WTC11 (cell line): ENCODE measurements at regions not wholly inside any gene's neighbourhood (a gene's known extent, or its start where the extent isn't known, plus 50 kb on each side); places are given as distances from the start of the nearest gene placed in this dataset.

Source experiments
- ATAC-seq: fragments of 200-7000 bp; cut with Tn5 transposase; 2 replicates; pipeline ENCODE4 v1.10.0; 2021; ENCODE audit warnings: mild to moderate bottlenecking, moderate library complexity
- CTCF ChIA-PET: fragments of 300-600 bp; sonication (Branson Sonifier 250); formaldehyde crosslinking; loops from one replicate; lab custom pipeline; 2021; ENCODE audit warnings: antibody characterized with exemption; lab: Charles Lee
- POLR2A ChIA-PET: fragments of 350-600 bp; sonication (Branson Sonifier 250); formaldehyde crosslinking; loops from one replicate; lab custom pipeline; 2021; ENCODE audit warnings: antibody characterized with exemption; lab: Charles Lee
- DNase-seq: peaks from one replicate; pipeline ENCODE4 v3.0.0; 2021; ENCODE audit warnings: low spot score
- H3K27ac Mint-ChIP-seq: 2 replicates; pipeline ENCODE4 v1.8.0; 2021; ENCODE audit warnings: mixed read lengths
- H3K27me3 Mint-ChIP-seq: 2 replicates; pipeline ENCODE4 v1.8.0; 2021; ENCODE audit warnings: low read depth, mild to moderate bottlenecking, moderate library complexity, mixed read lengths
- H3K36me3 Mint-ChIP-seq: 2 replicates; pipeline ENCODE4 v1.8.0; 2021; ENCODE audit warnings: mixed read lengths
- H3K4me1 Mint-ChIP-seq: 2 replicates; pipeline ENCODE4 v1.8.0; 2022; ENCODE audit warnings: mixed read lengths
- H3K4me3 Mint-ChIP-seq: 2 replicates; pipeline ENCODE4 v1.8.0; 2021; ENCODE audit warnings: mild to moderate bottlenecking, moderate library complexity, mixed read lengths
- H3K9me3 Mint-ChIP-seq: 2 replicates; pipeline ENCODE4 v1.8.0; 2021; ENCODE audit warnings: mixed read lengths
- ATF3 ChIP-seq: sonication (generic); formaldehyde crosslinking; conservative IDR thresholded peaks from 2 replicates; pipeline ENCODE4 v1.8.1; 2022; ENCODE audit warnings: mild to moderate bottlenecking, missing genetic modification reagents
- CBFB ChIP-seq: sonication (generic); formaldehyde crosslinking; IDR thresholded peaks from 2 replicates; pipeline ENCODE4 v1.8.1; 2022; ENCODE audit warnings: mild to moderate bottlenecking, low read depth, missing genetic modification reagents
- ELF4 ChIP-seq: sonication (generic); formaldehyde crosslinking; IDR thresholded peaks from 2 replicates; pipeline ENCODE4 v1.8.1; 2022; ENCODE audit warnings: low read depth, mild to moderate bottlenecking, moderate library complexity, missing genetic modification reagents
- KAT7 ChIP-seq: sonication (generic); formaldehyde crosslinking; IDR thresholded peaks from 2 replicates; pipeline ENCODE4 v1.8.1; 2023; ENCODE audit warnings: missing genetic modification reagents, mild to moderate bottlenecking, borderline replicate concordance
- RELA ChIP-seq: sonication (generic); formaldehyde crosslinking; IDR thresholded peaks from 2 replicates; pipeline ENCODE4 v1.8.1; 2022; ENCODE audit warnings: missing genetic modification reagents, mild to moderate bottlenecking, borderline replicate concordance
- RORB ChIP-seq: fragments of 250-450 bp; sonication (Bioruptor Pico); IDR thresholded peaks from 2 replicates; pipeline ENCODE4 v1.9.0; 2021; ENCODE audit warnings: mild to moderate bottlenecking
- TEAD4 ChIP-seq: sonication (generic); formaldehyde crosslinking; IDR thresholded peaks from 2 replicates; pipeline ENCODE4 v1.8.0; 2022; ENCODE audit warnings: mild to moderate bottlenecking, missing genetic modification reagents
- USF1 ChIP-seq: sonication (generic); formaldehyde crosslinking; IDR thresholded peaks from 2 replicates; pipeline ENCODE4 v1.8.0; 2022; ENCODE audit warnings: mild to moderate bottlenecking, missing genetic modification reagents
- ZNF263 ChIP-seq: sonication (generic); formaldehyde crosslinking; IDR thresholded peaks from 2 replicates; pipeline ENCODE4 v1.8.1; 2022; ENCODE audit warnings: low read depth, mild to moderate bottlenecking, moderate library complexity, missing genetic modification reagents
- ZNF281 ChIP-seq: sonication (generic); formaldehyde crosslinking; IDR thresholded peaks from 2 replicates; pipeline ENCODE4 v1.8.0; 2023; ENCODE audit warnings: mild to moderate bottlenecking, missing genetic modification reagents
- ZNF532 ChIP-seq: fragments of 250-450 bp; sonication (Bioruptor Pico); IDR thresholded peaks from 2 replicates; pipeline ENCODE4 v1.9.0; 2021; ENCODE audit warnings: mild to moderate bottlenecking, borderline replicate concordance
- ZNF671 ChIP-seq: fragments of 250-450 bp; sonication (Bioruptor Pico); IDR thresholded peaks from 2 replicates; pipeline ENCODE4 v1.8.0; 2021; ENCODE audit warnings: mild to moderate bottlenecking
- TF ChIP-seq, protein P1 (sequence below): sonication (generic); formaldehyde crosslinking; conservative IDR thresholded peaks from 2 replicates; pipeline ENCODE4 v1.8.1; 2023; ENCODE audit warnings: mild to moderate bottlenecking, low read depth, missing genetic modification reagents, moderate library complexity
- TF ChIP-seq, protein P2 (sequence below): fragments of 250-450 bp; sonication (Bioruptor Pico); conservative IDR thresholded peaks from 2 replicates; pipeline ENCODE4 v1.9.0; 2021; ENCODE audit warnings: mild to moderate bottlenecking
- TF ChIP-seq, protein P3 (sequence below): sonication (generic); formaldehyde crosslinking; IDR thresholded peaks from 2 replicates; pipeline ENCODE4 v1.8.1; 2023; ENCODE audit warnings: mild to moderate bottlenecking, missing genetic modification reagents, moderate library complexity

- peaks cover 14% of the 10 kb centered on the region for H3K36me3 Mint-ChIP-seq
- H3K27me3 Mint-ChIP-seq, result no peaks in the 10 kb centered on the region; the same call in 1 of the 2 replicates
- TF ChIP-seq, protein P1, sequence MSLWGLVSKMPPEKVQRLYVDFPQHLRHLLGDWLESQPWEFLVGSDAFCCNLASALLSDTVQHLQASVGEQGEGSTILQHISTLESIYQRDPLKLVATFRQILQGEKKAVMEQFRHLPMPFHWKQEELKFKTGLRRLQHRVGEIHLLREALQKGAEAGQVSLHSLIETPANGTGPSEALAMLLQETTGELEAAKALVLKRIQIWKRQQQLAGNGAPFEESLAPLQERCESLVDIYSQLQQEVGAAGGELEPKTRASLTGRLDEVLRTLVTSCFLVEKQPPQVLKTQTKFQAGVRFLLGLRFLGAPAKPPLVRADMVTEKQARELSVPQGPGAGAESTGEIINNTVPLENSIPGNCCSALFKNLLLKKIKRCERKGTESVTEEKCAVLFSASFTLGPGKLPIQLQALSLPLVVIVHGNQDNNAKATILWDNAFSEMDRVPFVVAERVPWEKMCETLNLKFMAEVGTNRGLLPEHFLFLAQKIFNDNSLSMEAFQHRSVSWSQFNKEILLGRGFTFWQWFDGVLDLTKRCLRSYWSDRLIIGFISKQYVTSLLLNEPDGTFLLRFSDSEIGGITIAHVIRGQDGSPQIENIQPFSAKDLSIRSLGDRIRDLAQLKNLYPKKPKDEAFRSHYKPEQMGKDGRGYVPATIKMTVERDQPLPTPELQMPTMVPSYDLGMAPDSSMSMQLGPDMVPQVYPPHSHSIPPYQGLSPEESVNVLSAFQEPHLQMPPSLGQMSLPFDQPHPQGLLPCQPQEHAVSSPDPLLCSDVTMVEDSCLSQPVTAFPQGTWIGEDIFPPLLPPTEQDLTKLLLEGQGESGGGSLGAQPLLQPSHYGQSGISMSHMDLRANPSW, result no peak
- TF ChIP-seq ZNF281, result no peak
- H3K4me1 Mint-ChIP-seq, result no peaks in the 10 kb centered on the region
- peaks cover 37% of the 10 kb centered on the region for H3K9me3 Mint-ChIP-seq
- H3K27ac Mint-ChIP-seq, result no peak overlapping the region
- H3K4me3 Mint-ChIP-seq, result no peak overlapping the region
- ChIA-PET POLR2A (no interaction called here), CTCF (interaction anchor here (0.9 kb wide), 1 partner anchor 16 kb away, joined by 3 read pairs; no protein-coding TSS in a partner anchor)
- DNase-seq, result no peak
- no peak for ATAC-seq
These were observed 204.9 kb downstream of the MRPL39 start for GRCh38 chr21:25402134-25402961.

GRCh38 chr21:25400427-25400826, 206.9 kb downstream of the MRPL39 start:
- no peaks in the 10 kb centered on the region for H3K4me1 Mint-ChIP-seq
- no peaks in the 10 kb centered on the region; the same call in 1 of the 2 replicates for H3K27me3 Mint-ChIP-seq
- POLR2A ChIA-PET, result no interaction called here
- peak; percentile 44; the same call in 1 of the 2 replicates for ATAC-seq
- no peak for TF ChIP-seq ATF3 (CRISPR knock-in tag)
- TF ChIP-seq, protein P2, sequence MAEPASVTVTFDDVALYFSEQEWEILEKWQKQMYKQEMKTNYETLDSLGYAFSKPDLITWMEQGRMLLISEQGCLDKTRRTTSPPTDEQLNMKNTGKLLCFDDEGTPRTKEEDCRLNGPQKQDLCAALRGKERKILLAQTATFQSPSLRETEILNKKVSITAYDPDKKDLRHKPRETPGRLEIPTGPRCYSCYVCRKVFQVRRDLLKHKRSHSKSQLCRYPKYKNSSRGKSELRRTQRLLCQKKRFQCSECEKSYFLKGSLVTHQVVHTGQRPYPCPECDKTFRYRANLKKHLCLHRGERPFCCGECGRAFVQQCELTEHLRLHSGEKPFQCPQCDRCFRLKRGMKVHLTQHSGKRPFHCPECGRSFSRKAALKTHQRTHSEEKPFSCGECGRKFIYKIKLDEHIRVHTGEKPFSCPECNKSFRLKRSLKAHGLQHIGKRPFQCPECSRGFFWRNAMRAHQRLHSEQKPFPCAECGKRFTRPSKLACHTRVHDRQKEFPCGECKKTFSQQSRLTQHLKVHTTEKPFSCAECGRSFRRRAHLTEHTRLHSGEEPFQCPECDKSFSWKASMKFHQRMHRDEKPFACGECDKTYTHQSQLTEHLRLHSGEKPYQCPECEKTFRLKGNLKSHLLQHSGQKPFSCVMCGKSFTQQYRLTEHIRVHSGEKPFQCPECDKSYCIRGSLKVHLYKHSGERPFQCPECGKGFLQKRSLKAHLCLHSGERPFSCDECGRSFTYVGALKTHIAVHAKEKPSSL (CRISPR knock-in tag), result no peak
- TF ChIP-seq CBFB (CRISPR knock-in tag), result no peak
- TF ChIP-seq KAT7, result no peak
- no peak for TF ChIP-seq ZNF532 (CRISPR knock-in tag)
- TF ChIP-seq ZNF263 (CRISPR knock-in tag), result no peak
- no peak for TF ChIP-seq TEAD4
- no peak for TF ChIP-seq ELF4 (CRISPR knock-in tag)
- TF ChIP-seq, protein P3, sequence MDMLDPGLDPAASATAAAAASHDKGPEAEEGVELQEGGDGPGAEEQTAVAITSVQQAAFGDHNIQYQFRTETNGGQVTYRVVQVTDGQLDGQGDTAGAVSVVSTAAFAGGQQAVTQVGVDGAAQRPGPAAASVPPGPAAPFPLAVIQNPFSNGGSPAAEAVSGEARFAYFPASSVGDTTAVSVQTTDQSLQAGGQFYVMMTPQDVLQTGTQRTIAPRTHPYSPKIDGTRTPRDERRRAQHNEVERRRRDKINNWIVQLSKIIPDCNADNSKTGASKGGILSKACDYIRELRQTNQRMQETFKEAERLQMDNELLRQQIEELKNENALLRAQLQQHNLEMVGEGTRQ (CRISPR knock-in tag), result no peak
- TF ChIP-seq RELA (CRISPR knock-in tag), result no peak
- TF ChIP-seq ZNF671, result no peak
- no peak for TF ChIP-seq RORB (CRISPR knock-in tag)
- no peak for TF ChIP-seq USF1 (CRISPR knock-in tag)
- no peak overlapping the region for H3K4me3 Mint-ChIP-seq
- H3K27ac Mint-ChIP-seq, result no peak overlapping the region
- CTCF ChIA-PET, result interaction anchor here (0.9 to 2.2 kb wide), 2 partner anchors 14 to 504 kb away, joined by 3 to 13 read pairs; no protein-coding TSS in a partner anchor
- no peak for DNase-seq
- peaks cover 37% of the 10 kb centered on the region for H3K9me3 Mint-ChIP-seq
- H3K36me3 Mint-ChIP-seq, result peaks cover 14% of the 10 kb centered on the region
